ENCODE measurements at regions not wholly inside any gene's neighbourhood (a gene's known extent, or its start where the extent isn't known, plus 50 kb on each side); places are given as distances from the start of the nearest gene placed in this dataset.

DNA sequence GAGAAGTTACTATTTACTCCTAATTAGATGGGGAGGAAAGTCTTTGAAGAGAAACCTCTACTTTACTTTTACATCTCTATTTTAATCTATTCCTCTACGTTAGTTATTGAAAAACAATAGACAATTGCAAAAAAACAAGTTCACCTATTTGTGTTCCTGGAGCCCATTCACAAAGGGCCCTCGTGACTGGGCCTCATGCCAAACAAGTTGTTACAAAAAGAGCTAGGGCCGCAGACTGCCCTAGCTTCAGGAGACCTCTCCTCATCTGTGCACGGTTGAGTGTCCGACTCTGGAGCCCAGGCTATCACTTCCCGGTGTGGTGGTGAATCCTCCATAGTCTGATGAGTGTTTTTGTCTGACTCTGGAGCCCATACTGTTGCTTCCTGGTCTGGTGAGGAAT is 190.9 kb downstream of the ZNF486 start:
- no peak for TF ChIP-seq POLR2A (IDR thresholded peaks at IDR 0.05)
- TF ChIP-seq, protein P1, sequence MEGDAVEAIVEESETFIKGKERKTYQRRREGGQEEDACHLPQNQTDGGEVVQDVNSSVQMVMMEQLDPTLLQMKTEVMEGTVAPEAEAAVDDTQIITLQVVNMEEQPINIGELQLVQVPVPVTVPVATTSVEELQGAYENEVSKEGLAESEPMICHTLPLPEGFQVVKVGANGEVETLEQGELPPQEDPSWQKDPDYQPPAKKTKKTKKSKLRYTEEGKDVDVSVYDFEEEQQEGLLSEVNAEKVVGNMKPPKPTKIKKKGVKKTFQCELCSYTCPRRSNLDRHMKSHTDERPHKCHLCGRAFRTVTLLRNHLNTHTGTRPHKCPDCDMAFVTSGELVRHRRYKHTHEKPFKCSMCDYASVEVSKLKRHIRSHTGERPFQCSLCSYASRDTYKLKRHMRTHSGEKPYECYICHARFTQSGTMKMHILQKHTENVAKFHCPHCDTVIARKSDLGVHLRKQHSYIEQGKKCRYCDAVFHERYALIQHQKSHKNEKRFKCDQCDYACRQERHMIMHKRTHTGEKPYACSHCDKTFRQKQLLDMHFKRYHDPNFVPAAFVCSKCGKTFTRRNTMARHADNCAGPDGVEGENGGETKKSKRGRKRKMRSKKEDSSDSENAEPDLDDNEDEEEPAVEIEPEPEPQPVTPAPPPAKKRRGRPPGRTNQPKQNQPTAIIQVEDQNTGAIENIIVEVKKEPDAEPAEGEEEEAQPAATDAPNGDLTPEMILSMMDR (IDR thresholded peaks at IDR 0.05): no peak

Data from right lobe of liver (tissue), 4 donors.